ENCODE measurements at regions not wholly inside any gene's neighbourhood (a gene's known extent, or its start where the extent isn't known, plus 50 kb on each side); places are given as distances from the start of the nearest gene placed in this dataset.

- TF ChIP-seq POLR2A (IDR thresholded peaks at IDR 0.05; ENCODE audit: low read depth) (no peak), CTCF (IDR thresholded peaks at IDR 0.05) (no peak), EP300 (IDR thresholded peaks at IDR 0.05) (no peak), POLR2AphosphoS5 (IDR thresholded peaks at IDR 0.05) (no peak)
These were observed 169.4 kb downstream of the NDUFA12 start for GRCh38 chr12:94834036-94834625.

Measured in esophagus muscularis mucosa (tissue), 4 donors.